ENCODE measurements at regions not wholly inside any gene's neighbourhood (a gene's known extent, or its start where the extent isn't known, plus 50 kb on each side); places are given as distances from the start of the nearest gene placed in this dataset.
"Not testable (repeated sequence)": the region's sequence is repeated elsewhere in the genome, so short reads cannot be mapped to it uniquely, and the experiment has no call there.

GRCh38 chr4:82301390-82301789 is 72.4 kb downstream of the HNRNPD start:
- not testable (repeated sequence) for H3K4me3 ChIP-seq (ENCODE audit: low read depth, low read length)

- H3K4me3 ChIP-seq (ENCODE audit: low read depth, low read length): no peak overlapping the region
- no peak for TF ChIP-seq CTCF (IDR thresholded peaks at IDR 0.05; ENCODE audit: borderline replicate concordance, insufficient read depth, low read depth, low read length)
These were observed 80.5 kb downstream of the HNRNPD start for GRCh38 chr4:82293304-82293703.

- no peak for TF ChIP-seq CTCF (IDR thresholded peaks at IDR 0.05; ENCODE audit: borderline replicate concordance, insufficient read depth, low read depth, low read length)
- H3K4me3 ChIP-seq (ENCODE audit: low read depth, low read length): no peak overlapping the region
These were observed 86.1 kb downstream of the HNRNPD start for GRCh38 chr4:82287720-82288119.

GRCh38 chr4:82284858-82285805 is 88.7 kb downstream of the HNRNPD start:
- peak; percentile 88 for TF ChIP-seq CTCF (IDR thresholded peaks at IDR 0.05; ENCODE audit: borderline replicate concordance, insufficient read depth, low read depth, low read length)
- peak overlapping the region; percentile 40 for H3K4me3 ChIP-seq (ENCODE audit: low read depth, low read length)

- no peak overlapping the region for H3K4me3 ChIP-seq (ENCODE audit: low read depth, low read length)
- TF ChIP-seq CTCF (IDR thresholded peaks at IDR 0.05; ENCODE audit: borderline replicate concordance, insufficient read depth, low read depth, low read length): no peak
These were observed 89.3 kb downstream of the HNRNPD start for GRCh38 chr4:82284475-82284857.

- no peak for TF ChIP-seq CTCF (IDR thresholded peaks at IDR 0.05; ENCODE audit: borderline replicate concordance, insufficient read depth, low read depth, low read length)
- no peak overlapping the region for H3K4me3 ChIP-seq (ENCODE audit: low read depth, low read length)
These were observed 90.9 kb downstream of the HNRNPD start for GRCh38 chr4:82282875-82283274.

- not testable (repeated sequence) for H3K4me3 ChIP-seq (ENCODE audit: low read depth, low read length)
These were observed 94.2 kb downstream of the HNRNPD start for GRCh38 chr4:82279550-82279949.

GRCh38 chr4:82276332-82276640 is 97.5 kb downstream of the HNRNPD start:
- H3K4me3 ChIP-seq (ENCODE audit: low read depth, low read length): no peak overlapping the region
- no peak for TF ChIP-seq CTCF (IDR thresholded peaks at IDR 0.05; ENCODE audit: borderline replicate concordance, insufficient read depth, low read depth, low read length)
